ELR (cell line): ENCODE measurements at regions not wholly inside any gene's neighbourhood (a gene's known extent, or its start where the extent isn't known, plus 50 kb on each side); places are given as distances from the start of the nearest gene placed in this dataset.
"Not testable (repeated sequence)": the region's sequence is repeated elsewhere in the genome, so short reads cannot be mapped to it uniquely, and the experiment has no call there.

Experiments
- DNase-seq: peaks from one replicate; pipeline ENCODE4 v3.0.0-alpha.2; 2015; ENCODE audit warnings: low read depth

DNA sequence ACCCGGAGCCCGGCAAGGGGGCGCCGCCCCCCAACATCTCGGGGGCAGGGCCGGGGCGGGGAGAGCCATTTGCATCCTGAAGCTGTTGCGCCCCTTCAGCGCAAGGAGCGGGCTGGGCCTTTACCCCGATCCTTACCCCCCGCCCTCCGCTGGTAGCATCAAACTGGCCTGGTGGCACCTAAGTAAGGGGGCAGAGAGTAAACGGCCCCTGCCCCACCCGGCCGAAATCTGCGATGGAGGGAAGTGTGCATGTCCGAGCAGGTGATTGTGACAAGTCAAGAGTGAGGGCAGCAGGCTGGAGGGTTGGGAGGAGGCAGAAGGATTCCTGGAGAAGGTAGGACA, 101.2 kb downstream of the ESM1 start:
- DNase-seq = no peak

DNA sequence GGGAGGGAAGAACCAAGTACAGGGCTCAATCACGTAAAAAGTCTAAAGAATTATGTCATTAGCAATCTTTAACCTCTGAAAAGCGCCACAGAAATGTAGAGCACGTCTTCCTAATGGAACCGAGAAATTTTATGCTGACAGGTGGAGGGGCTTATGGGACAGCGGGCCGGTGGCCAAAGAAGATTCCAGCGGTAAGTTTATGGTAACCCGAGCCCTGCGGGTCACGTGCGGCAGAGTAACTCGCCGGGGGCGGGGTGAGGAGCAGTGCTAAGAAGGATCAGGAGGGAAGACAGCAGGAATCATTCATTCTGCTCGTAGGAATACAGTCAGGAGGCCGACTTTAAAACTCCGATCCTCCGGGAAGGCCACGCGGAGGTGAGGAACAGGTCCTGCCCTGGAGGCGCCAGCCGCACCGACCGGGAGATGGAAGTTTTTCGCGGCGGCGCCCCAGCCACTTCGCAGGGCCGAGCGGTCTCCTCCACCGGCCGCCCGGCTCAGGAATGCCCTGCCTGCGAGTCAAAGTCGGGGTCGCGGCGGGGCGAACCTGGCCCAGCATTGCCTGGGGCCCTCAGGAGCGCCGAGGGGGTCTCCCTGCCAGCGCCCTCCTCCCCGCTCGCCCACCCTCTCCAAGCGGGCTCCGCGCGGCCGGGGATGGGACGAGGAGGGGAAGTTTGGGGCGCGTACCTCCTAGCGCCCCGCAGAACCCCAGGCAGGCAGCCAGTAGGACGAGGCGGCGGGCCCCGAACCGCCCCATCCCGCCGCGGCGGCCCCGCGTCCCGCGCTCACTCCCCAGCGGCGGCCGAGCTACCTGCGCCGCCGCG, 101.8 kb downstream of the ESM1 start:
- peak; percentile 57 for DNase-seq

DNA sequence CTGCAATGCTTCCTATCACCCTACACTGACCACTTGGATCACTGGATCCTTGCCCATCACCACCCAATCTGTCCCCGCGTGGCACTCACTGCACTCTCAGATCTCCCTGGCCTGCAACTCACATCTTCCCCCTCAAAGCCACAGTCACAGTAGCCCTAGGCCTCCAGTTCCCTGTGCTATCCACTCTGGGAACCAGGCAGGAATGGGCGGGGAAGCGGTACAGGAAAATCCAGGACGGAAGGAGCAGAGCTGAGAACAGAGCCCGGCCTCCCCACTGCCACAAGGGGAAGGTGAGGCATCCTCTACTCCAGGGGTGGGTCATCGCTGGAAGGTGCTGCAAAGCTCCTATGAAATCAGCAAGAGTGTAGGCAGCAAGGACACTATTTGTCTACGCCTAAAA, 102.6 kb downstream of the ESM1 start:
- no peak for DNase-seq

DNA sequence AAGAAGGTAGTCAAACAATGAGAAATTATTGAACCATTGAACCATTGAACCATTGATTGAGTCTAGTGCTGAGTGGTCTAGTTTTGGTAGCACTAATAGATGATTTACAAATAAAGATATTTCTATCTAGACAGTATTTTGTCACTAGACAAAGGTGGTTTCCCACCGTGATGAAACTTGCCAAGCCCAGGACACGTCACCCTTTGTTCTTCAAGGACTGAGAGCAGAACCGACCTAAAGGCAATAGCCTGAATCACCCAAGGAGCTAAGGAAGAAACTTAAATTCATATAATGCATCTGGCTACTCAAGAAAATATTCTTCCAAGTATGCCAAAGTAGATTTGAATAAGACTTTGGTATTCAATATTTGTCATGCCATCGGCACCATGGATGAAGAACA, 103.3 kb downstream of the ESM1 start:
- DNase-seq = peak; percentile 16

DNA sequence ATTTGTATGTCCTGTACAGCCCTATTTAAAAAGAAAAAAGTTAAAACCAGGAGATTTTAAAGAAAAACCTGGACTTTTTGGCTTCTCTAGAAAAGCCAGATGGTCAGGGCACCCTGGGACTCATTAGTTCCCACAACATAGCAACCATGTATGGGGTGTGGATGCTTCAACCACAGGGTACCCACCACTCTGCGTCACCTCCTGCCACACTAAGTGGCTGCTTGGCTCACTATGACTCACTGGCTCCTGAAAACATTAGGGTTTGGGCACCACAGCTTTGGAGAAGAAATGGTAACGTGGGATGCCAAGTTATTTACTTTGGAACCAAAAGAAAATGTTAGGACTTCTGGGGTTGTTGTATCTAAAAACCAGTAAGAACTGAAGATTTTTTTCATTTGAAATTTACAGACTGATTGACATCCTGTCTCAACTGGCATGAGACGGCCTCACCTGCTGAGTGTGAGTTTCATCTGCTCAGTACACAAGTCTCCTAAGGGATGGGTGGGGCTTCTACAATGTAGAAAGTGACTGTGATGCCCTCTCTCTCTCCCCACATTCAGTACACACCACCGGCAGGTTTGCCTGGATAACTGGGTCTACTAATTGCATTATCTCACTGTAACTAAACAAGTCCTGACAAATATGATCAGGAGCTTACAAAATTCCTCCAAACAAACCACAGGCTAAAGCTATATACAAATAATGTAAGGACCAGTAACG, 103.9 kb downstream of the ESM1 start:
- peak; percentile 28 for DNase-seq

DNA sequence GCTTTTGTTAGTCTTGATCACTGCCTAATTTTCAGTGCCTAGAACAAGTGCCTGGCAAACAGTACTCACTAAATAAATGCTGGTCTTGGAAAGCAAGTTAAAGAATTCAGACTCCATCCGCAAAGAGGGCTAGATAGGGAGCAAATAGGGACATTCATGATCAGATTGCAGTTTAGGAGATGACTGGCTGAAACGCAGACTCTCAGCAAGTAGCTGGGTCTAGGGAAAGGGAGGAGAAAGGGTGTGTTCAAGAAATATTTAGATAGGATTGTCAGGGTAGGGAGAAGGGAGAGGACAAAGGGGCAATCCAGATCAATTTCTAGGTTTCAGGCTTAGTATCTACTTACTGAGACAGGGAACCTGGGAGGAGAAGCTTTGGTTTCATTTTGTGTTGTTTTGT, 108.4 kb downstream of the ESM1 start:
- no peak for DNase-seq

DNA sequence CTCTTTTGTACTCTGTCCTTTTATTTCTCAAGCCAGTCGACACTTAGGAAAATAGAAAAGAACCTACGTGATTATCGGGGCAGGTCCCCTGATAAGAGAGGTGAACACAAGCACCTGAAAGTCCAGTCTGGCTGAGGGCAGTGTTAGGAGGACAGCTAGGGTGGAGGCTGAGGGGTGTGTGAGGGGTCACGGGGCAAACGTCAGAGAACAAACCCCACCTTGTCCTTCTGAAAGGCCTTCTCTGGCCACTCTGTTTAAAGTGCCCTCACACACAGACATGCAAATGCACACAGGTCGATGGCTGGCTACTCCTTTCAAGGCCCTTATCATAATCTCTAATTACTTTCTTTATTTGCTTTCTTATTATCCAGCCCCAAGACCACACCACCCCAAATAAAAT, 108.8 kb downstream of the ESM1 start:
- DNase-seq = no peak

DNA sequence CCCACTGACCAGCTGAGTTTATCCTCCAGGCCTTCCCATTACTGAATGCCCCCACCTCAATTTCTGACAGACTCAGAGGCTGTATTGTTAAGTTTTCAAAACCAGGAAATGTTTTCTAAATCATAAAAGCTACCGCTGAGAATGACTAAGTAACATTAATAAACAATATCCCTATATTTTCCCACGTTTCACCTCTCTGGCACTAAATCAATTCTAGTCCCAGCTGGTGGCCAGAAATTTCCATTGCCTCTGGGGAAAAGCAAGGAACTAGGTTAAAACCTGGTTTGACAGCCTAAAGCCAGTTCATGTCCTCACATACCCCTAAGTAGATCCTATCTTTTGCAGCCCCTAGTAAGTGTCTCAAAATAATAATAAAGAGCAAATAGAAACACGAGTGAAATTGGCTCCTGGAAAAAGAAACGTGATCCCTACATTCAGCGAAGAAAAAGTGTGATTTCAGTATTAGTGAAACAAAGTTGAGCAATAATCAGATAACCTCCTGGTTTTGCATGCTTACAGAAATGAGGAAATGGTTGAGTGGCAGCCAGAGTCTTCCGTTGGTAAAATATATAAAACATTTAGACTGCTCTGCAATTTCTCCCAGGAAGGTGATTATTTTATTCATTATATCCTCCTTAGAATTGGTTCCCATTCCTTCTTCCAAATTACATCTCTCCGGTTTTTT, 110.9 kb downstream of the ESM1 start:
- DNase-seq = peak; percentile 34

DNA sequence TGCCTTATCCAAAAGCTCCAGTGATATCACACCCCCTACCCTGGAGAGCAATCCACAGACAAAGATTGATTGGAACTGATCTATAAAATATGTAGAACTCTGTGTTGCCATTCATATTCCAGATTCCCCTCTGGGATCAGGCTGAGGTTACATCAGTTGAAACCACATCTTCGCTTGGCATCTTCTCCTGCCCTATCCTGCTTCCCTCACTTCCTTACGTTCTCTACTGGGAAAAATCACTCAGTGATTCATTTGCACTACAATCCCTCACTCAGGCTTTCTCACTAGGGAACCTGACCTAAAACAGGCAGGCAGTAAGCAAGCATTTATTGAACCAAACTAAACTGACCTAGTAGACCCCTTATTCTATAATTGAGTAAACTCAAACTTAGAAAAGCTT, 111.7 kb downstream of the ESM1 start:
- DNase-seq = no peak

DNA sequence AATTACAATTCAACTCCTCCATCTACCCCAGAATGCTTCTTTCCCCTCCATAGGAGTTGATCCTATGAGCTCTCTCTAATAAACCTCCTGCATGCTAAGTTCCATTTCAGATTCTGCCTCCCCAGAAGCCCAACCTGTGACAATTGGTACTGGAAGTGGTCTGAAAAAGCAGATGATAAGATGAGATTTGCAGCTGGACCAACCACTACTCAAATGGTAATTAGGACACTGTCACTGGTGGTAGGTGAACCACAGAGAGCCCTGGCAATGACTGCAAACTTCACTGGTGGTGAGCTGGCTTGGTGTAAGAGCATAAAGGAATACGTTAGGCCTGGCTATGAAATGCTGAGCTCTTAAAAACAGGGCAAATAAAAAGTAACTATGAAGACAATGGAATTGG, 112.6 kb downstream of the ESM1 start:
- DNase-seq = no peak

DNA sequence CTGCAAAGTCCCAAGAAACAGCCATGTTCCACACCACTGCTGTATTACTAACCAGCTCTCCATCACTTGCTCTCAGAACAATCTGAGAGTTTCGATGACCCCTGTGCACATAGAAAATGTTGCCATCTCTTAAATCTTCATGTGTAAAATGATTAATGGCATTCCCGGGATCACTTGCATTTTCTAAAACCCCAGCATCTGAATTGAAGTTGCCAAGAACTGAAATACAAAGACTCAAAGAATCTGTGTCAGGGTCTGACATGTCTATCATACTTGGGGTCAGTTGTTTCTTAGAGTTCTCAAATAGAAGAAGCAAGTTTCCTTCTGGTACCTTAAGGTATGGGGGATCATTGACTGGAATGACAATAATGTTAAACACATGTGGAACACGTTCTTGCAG, 115.1 kb downstream of the ESM1 start:
- DNase-seq = no peak

DNA sequence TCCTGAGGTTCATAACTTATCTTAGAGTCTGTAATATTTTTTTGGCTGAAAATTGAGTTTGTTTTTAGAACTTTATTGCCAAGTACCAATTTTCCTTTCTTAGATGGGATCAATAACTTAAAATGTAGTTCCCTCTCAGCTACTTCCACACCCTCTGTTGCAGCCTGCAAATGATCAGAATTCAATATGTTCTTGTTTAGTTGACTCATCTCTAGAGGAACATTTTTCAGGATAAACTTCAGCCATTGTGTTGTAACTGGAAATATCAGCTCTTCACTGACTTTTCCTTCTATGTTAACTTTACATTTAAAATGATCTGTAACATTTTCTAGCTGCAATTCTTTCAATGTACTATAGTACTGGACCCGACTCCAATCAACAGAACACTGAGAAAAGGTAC, 115.7 kb downstream of the ESM1 start:
- DNase-seq = no peak

DNA sequence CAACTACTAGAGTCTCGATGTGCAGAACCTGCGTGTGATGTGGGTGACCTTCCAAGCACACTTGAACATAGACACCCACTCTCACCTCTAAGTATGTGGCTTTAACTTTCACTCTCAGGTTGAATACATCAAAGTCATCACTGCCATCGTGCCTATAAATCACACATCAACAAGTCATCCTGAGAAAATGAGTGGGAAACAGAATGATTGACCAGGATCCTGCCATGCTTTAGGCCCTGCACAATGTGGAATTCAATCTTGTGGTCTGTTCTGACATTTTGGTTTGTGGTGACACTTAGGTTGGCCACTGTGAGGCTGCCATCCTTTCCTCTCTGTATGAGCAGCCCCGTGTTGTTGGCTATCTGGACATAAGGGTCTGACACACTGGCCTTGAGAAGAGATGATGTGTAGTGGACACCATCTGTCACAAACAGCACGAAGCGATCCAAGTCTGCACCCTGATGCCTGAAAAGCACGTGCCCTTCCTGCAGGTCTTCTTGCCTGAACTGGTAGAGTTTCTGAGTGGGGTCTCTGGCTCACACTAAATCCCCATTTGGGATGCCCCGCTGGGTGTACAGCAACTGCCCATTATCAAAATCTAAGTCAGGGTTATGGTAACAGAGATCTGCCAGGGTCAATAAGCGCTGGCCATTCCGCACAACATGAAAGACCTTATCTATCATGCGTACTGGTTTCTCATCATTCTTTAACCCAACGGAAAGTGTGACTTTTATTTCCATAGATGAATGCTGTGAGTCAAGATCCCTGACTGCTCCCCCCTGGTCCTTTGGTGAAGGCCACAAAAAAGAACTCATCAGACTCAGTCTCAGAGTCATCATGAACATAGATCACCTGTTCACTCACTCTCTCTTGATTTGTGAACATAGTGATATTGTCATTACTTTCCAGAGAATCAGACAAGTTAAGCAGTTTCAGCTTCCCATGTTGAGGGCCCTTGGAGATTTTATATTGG, 116.6 kb downstream of the ESM1 start:
- no peak for DNase-seq

DNA sequence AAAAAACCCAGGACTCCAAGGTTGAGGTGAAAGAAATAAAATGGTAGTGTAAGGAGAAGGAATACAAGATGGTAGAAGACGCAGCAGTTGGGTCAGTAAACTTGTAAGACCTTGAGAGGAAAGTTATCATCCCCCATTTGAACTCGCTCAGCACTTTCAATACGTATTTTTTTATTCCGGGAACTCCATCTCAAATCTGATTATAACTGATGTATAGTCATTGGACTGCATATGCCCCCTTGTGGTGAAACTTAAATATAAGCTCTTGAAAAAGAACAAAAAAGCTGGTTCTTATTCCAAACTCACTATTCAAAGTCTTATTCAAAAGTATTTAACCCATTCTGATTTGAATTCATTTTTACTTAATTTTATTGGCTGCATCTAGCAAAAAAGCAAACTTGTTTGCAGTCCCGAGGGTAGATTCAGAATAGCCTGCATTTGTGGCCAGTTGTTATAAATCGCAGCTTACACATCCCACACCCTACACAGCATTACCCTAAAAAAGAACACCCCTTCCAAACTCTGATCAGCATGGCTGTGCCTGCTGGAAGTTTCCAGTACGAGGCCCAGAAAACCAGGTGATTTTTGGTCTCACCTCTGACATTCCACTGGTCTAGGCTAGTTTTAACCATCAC, 118.0 kb downstream of the ESM1 start:
- DNase-seq = peak; percentile 82

DNA sequence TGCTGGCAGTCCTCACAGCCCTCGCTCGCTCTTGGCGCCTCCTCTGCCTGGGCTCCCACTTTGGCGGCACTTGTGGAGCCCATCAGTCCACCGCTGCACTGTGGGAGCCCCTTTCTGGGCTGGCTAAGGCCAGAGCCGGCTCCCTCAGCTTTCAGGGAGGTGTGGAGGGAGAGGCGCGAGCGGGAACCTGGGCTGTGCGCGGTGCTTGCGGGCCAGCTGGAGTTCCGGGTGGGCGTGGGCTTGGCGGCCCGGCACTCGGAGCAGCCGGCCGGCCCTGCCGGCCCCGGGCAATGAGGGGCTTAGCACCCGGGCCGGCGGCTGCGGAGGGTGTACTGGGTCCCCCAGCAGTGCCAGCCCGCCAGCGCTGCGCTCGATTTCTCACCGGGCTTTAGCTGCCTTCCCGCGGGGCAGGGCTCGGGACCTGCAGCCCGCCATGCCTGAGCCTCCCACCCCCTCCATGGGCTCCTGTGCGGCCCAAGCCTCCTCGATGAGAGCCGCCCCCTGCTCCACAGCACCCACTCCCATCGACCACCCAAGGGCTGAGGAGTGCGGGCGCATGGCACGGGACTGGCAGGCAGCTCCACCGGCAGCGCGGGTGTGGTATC, 120.4 kb downstream of the ESM1 start:
- DNase-seq = not testable (repeated sequence)

DNA sequence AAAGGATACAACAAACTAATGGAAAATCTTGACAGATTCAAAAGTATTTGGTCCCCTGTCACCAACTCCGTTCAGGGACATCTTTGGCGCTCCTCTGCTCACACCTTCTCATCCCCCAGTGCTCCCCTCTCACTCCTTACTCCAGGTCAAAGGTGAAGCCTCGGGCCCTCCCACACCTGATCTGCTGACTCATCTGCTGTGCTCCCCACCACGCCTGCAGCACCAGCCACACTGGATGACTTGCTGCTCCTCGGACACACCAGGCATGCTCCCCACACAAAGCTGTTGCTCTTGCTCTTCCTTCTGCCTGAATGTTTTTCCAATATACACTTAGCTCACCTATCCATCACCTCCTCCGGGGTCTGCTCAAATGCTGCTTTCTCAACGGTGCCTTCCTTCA, 123.4 kb downstream of the ESM1 start:
- DNase-seq = no peak

DNA sequence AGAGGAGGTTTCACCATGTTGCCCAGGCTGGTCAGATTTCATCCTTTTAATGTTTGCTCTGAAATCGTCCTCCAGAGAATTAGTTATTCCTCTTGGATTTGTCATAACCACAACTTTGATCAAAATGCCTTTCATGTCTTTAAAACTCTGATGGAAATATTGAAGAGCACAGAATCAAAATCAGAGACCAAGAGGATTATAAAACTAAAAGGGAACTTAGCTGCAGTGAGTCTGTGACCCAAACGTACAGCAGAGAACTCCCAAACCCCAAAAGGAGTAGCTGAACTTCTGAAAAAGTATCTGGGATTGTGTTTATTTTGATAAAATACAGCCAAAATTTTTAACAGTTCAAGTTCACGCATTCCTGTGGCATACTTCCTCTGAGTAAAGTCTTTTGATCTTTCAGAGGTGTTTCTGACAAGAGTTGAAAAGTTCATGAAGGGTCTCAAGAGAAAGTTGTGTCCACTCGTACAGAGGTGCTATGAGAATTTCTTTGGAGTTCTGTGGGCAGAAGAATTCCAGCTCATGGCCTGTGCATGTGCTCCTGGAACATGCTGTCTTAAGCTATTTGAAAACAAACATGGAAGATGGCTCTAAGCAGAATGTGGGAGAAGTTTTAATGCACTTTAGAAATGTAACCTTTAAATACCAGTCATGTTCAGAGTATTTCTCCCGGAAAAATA, 124.0 kb downstream of the ESM1 start:
- peak; percentile 40 for DNase-seq

DNA sequence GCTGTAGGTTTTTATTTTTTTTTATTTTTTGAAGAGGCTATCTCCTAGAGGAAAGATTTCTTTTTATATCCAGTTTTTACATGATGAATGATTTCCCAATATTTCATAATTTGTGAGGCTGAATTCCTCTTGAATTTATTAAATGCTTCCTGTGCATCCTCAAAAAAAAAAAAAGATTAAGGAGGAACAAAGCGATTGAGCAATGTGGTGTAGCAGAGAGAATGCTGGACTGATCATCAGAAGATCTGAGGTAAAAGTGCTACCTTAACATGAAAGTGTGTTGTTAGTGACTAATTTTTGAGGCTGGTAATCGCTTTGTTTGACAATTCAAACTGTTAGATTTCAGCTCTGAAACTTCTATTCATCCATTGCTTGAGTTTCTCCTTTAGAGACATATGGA, 125.1 kb downstream of the ESM1 start:
- DNase-seq = no peak

DNA sequence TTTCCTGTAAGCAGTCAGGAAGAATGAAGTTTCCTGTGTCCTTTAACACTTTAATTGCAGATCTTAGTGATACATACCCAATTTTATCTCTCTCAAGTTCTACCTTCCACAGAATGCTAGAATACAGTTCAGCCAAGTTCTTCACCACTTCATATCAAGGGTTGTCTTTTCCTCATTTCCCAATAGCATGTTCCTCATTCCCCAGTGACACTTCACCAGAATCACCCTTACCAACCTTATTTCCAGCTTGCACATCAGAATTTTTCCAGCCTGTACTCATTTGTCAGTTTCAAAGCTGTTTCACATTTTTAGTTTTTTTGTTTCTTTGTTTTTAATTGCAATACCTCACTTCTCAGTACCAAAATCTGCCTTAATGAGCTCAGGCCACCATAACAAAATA, 126.1 kb downstream of the ESM1 start:
- DNase-seq = no peak

DNA sequence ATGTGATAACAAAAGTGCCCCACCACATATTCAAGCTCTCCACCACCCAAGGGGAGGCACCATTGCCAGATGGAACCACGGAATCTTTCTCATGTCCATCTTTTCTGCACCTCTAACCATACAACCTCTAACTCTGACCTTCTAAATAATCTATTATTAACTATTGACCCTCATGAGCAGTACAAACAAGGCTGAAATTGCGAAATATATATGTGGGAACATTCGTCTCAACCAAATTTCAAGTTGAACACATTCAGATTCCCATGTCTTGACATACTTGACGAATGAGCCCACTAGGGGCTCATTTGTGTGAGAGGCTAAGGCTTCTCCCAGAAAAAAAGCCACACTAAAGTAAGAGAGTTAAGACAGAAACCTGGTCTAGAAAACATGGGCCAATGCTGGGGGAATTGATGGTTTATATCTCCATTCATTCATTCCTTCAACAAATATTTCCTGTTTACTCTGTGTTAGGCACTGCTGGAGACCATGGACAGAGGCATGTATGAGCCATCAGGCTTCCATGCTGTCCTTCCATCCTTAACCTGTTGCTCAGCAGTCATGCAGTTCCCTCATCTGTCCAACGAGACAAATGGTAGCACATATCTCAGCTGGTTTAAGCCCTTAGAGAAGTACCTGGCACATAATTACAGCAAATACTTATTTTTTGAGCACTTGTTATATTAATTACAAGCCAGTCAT, 130.4 kb downstream of the ESM1 start:
- DNase-seq = no peak
